GM10248 (cell line): ENCODE measurements at regions not wholly inside any gene's neighbourhood (a gene's known extent, or its start where the extent isn't known, plus 50 kb on each side); places are given as distances from the start of the nearest gene placed in this dataset.
"Not testable (repeated sequence)": the region's sequence is repeated elsewhere in the genome, so short reads cannot be mapped to it uniquely, and the experiment has no call there.

ENCODE experiments used
- CTCF ChIA-PET: fragments of 300-600 bp; sonication (Branson Sonifier 250); formaldehyde crosslinking; extraction: SDS; loops from one replicate; lab custom pipeline; 2021; ENCODE audit warnings: antibody characterized with exemption; lab: Yijun Ruan, JAX
- POLR2A ChIA-PET: fragments of 350-650 bp; sonication (Branson Sonifier 250); formaldehyde crosslinking; extraction: SDS; loops from one replicate; lab custom pipeline; 2020; ENCODE audit warnings: antibody characterized with exemption; lab: Yijun Ruan, JAX
- DNase-seq: peaks from one replicate; pipeline ENCODE4 v3.0.0; 2012; ENCODE audit errors: extremely low spot score
- TF ChIP-seq, protein P1 (sequence below): IDR thresholded peaks from 2 replicates; pipeline ENCODE4 v1.5.1; 2012; ENCODE audit warnings: mild to moderate bottlenecking, low read depth; ENCODE audit errors: extremely low read depth, missing control alignments, control extremely low read depth

DNA sequence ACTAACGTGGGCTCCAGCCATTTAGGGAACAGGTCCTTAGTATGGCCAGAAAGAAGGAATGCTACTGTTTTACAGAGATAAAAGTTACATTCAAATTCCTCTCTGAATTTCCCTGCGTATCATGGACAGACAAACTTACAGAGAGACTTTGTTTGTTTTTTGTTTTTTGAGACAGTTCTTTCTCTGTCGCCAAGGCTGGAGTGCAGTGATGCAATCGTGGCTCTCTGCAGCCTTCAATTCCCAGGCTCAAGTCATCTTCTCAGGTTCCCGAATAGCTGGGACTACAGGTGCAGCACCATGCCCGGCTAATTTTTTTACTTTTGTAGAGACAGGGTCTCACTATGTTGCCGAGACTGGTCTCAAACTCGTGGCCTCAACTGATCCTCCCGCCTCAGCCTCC is 64.5 kb upstream of the MPP7 start:
- TF ChIP-seq, protein P1, sequence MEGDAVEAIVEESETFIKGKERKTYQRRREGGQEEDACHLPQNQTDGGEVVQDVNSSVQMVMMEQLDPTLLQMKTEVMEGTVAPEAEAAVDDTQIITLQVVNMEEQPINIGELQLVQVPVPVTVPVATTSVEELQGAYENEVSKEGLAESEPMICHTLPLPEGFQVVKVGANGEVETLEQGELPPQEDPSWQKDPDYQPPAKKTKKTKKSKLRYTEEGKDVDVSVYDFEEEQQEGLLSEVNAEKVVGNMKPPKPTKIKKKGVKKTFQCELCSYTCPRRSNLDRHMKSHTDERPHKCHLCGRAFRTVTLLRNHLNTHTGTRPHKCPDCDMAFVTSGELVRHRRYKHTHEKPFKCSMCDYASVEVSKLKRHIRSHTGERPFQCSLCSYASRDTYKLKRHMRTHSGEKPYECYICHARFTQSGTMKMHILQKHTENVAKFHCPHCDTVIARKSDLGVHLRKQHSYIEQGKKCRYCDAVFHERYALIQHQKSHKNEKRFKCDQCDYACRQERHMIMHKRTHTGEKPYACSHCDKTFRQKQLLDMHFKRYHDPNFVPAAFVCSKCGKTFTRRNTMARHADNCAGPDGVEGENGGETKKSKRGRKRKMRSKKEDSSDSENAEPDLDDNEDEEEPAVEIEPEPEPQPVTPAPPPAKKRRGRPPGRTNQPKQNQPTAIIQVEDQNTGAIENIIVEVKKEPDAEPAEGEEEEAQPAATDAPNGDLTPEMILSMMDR: no peak
- CTCF ChIA-PET: interaction anchor here (1.1 to 5.2 kb wide), 3 partner anchors 8 to 26 kb away, joined by 4 to 33 read pairs (median 7); no protein-coding TSS in a partner anchor
- no peak for DNase-seq
- POLR2A ChIA-PET: no interaction called here

DNA sequence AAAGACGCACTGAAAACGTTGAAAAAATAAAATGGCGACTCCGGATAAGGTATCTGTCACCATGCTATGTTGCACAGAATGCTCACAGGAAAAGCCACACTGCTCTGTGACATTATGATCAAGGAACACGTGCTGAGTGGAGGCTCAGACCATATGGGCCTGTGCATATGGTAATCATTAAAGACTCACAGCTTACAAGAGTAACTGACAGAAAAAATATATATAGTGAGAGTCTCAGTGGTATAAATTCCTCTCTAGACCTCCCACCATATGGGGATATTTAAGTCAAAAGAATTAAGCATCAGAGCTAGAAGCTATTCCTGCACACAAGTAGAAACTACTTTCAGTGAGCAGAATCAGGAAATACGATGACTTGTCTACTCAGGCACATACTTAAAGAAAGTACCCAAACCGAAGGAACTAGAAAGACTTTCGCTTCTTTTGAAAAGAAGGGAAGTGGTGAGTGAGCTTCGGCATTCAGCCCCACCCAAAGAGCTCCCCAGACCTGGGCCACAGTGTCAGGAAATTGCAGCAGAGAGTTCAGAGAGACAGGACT is 65.1 kb upstream of the MPP7 start:
- DNase-seq: peak; percentile 60
- ChIA-PET POLR2A (no interaction called here), CTCF (interaction anchor here (1.1 to 5.2 kb wide), 2 partner anchors 9 to 13 kb away, joined by 4 to 33 read pairs; no protein-coding TSS in a partner anchor)
- TF ChIP-seq, protein P1: no peak

DNA sequence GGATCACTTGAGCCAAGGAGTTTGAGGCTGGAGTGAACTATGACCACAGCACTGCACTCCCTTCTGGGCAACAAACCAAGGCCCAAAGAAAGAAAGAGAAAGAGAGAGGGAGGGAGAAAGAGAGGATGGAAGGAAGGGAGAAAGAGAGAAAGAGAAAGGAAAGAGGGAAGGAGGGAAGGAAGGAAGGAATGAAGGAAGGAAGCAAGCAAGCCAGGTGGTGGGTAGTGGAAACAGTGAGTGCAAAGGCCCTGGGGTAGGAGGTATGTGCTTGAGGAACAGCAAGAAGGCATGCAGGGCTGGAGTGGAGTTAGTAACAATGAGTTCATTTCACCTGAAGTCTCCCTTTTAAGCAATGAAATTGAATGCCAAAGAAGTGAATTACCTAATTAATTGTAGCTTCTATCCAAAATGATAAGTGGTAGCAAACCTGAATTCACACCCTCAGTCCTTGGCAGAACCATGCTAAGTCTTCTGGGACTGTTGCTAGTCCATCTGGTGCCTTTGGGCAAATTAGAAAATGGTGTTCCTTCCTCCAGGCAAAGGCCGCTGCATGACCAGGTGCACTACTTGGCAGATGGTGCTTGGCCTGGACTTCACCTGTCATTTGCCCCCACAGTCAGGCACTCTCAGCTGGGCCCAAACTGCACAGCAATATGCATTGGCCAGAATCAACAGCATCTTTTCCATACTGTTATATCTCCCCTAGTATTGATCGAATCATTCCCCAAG is 67.4 kb upstream of the MPP7 start:
- TF ChIP-seq, protein P1: no peak
- CTCF ChIA-PET: interaction anchor here (1.9 kb wide), 1 partner anchor 23 kb away, joined by 7 read pairs; no protein-coding TSS in a partner anchor
- no peak for DNase-seq
- POLR2A ChIA-PET: no interaction called here

DNA sequence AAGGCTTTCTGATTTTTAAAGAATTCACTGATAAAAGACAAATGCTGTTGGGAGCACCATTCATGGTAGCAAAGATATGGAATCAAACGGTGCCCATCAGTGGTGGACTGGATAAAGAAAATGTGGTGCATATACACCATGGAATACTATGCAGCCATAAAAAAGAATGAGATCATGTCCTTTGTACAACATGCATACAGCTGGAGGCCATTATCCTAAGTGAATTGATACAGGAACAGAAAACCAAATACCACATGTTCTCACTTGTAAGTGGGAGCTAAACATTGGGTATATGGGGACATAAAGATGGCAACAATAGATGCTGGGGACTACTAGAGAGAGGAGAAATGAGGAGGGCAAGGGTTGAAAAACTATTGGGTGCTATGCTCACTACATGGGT is 68.8 kb upstream of the MPP7 start:
- POLR2A ChIA-PET, DNase-seq: not testable (repeated sequence)
- CTCF ChIA-PET: interaction anchor here (0.9 to 2.7 kb wide), 3 partner anchors 9 to 43 kb away, joined by 3 to 17 read pairs (median 7); no protein-coding TSS in a partner anchor

DNA sequence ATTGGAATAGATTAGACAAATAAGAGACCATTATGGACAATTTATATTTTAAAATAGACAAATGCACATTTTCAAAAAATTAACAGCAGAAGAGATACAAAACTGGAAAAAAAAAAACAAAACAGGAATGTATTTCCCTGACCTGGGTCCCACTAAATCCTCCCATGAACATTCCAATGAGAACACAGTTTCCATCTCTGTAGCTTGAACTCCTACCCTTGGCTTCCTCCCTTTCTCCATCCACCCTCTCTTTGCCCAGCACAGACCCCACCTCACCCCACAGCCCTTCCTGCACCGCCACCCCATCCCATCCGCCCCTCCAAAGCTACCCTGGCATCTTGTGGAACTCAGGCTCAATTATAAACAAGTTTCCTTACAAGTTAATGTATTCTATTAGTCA is 71.2 kb upstream of the MPP7 start:
- TF ChIP-seq, protein P1: no peak
- ChIA-PET POLR2A (no interaction called here), CTCF (interaction anchor here (1.0 kb wide), 1 partner anchor 20 kb away, joined by 3 read pairs; no protein-coding TSS in a partner anchor)
- no peak for DNase-seq

DNA sequence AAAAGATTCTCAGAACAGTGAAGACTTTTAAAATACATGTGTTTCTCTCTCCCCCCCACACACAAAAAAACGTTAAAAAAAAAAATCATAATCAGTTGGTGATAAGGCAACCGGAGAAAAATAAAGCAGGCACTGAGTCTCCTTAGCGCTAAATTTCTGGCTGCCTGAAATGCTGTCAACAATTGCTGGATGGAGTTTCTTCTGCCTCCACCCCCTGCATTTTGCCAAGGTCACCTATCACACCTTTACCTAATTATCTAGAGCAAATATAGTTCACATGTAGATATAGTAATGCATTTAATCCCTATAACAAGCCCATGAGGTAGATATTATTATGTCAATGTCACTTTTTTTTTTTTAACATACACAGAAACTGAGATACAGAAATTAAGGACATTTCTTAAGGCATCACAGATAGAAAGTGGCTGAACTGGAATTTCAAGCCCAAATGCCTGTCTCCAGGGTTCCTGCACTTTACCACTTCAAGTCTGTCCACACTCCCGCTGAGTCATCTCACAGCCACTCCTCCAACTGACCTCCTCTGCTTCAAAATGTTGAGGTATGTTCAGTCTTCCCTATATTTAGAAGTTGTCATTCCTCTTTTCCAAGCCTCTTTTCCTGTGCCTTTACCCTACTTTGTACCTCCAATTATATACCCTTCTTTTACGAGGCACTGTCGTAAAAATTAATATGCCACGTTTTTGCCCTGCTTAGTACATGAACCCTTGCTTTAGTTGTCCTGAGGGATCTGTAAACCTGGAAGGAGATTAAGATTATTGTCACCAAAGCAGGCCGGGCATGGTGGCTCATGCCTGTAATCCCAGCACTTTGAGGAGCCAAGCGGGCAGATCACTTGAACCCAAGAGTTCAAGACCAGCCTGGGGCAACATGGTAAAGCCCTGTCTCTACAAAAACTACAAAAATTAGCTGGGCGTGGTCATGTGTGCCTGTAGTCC is 72.8 kb upstream of the MPP7 start:
- TF ChIP-seq, protein P1: no peak
- ChIA-PET POLR2A (no interaction called here), CTCF (no interaction called here)
- DNase-seq: no peak
